Right ventricle myocardium inferior (tissue), 1 donor: ENCODE measurements at regions not wholly inside any gene's neighbourhood (a gene's known extent, or its start where the extent isn't known, plus 50 kb on each side); places are given as distances from the start of the nearest gene placed in this dataset.
"Not testable (repeated sequence)": the region's sequence is repeated elsewhere in the genome, so short reads cannot be mapped to it uniquely, and the experiment has no call there.

Experiments used
- ATAC-seq: fragments of 200-7000 bp; cut with Tn5 transposase; one replicate; pipeline ENCODE4 v1.9.1; 2020; ENCODE audit warnings: mild to moderate bottlenecking, moderate library complexity
- DNase-seq: peaks from one replicate; pipeline ENCODE4 v3.0.0; 2021; ENCODE audit errors: missing footprints
- intact Hi-C: fragments of 100-400 bp; cut with DNase I; formaldehyde crosslinking; loops from one replicate; pipeline ENCODE4 v1.11.0; 2022
- donor health status: DM: no; HTN: yes; CAD: no; lungs with severe emphysema.

DNA sequence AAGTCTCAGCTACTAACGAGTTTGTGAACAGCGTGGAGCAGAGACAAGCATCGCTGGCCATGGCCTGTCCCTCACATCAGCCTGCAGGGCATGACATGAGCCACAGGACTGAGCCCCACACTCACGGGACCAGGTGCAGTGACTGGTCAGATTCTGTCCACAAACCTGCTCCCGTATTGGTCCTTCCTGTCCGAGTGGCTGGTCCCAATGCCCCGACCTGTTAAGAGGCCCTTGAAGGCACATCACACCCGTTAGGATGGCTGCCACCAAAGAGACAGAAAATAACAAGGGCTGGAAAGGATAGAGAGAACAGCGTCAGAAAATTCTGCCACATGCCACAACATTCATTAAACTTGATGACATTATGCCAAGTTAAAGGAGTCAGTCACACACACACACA lies 403.2 kb upstream of the MYT1L start:
- ATAC-seq (no peak), DNase-seq (no peak)

DNA sequence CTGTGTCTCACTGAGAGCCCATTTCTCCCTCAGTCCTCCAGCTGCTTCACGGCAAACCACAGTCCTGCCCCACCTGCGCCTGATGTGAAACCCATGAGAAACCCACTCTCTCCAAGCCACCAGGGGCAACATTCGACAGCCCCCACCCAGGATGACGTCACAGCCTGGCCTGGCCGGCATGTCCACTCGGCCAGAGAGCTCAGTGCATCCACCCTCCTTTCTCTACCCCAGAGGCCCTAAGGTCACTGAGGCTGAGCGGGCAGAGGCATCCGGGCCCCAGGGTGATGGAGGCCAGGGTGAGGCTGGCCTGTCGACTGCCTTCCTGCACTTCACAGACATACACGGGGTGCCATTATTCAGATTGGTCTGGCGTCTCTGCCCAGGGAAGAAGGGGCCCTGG lies 402.7 kb upstream of the MYT1L start:
- intact Hi-C loops: no loop called here
- ATAC-seq: no peak
- no peak for DNase-seq

More for the DNA sequence above, 403.2 kb upstream of the MYT1L start:
- intact Hi-C loops: no loop called here

- DNase-seq: no peak
- intact Hi-C loops: no loop called here
- no peak for ATAC-seq
Measured at GRCh38 chr2:2732331-2733119, 401.4 kb upstream of the MYT1L start.

GRCh38 chr2:2731816-2732284 lies 400.8 kb upstream of the MYT1L start:
- ATAC-seq: no peak
- DNase-seq: no peak
- intact Hi-C loops: no loop called here

GRCh38 chr2:2731101-2731815 lies 400.2 kb upstream of the MYT1L start:
- intact Hi-C loops: no loop called here
- no peak for DNase-seq
- no peak for ATAC-seq

- DNase-seq (no peak), ATAC-seq (no peak)
- intact Hi-C loops: no loop called here
Measured at GRCh38 chr2:2730301-2730833, 399.3 kb upstream of the MYT1L start.

DNA sequence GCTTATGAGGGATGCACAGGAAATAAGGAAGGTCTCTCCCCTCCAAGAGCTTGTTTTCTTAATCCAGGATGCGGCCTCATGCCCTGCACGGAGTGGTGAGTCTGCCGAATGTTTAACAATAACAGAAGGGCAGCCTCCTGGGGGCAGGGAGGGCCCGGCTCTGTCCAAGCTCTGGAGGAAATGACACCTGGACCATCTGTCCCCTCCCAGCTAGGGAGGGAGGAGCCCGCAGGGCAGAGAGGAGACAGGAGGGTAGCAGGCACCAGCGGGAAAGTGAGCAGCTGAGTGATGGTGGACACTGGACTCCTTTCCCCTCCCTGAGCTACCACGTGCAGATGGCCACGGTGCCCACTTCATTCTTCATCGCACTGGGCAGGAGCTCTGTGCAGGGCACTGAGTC lies 398.2 kb upstream of the MYT1L start:
- DNase-seq (no peak), ATAC-seq (no peak)
- intact Hi-C loops: no loop called here

- DNase-seq (no peak), ATAC-seq (no peak)
- intact Hi-C loops: no loop called here
Measured at GRCh38 chr2:2728635-2729034, 397.6 kb upstream of the MYT1L start.

DNA sequence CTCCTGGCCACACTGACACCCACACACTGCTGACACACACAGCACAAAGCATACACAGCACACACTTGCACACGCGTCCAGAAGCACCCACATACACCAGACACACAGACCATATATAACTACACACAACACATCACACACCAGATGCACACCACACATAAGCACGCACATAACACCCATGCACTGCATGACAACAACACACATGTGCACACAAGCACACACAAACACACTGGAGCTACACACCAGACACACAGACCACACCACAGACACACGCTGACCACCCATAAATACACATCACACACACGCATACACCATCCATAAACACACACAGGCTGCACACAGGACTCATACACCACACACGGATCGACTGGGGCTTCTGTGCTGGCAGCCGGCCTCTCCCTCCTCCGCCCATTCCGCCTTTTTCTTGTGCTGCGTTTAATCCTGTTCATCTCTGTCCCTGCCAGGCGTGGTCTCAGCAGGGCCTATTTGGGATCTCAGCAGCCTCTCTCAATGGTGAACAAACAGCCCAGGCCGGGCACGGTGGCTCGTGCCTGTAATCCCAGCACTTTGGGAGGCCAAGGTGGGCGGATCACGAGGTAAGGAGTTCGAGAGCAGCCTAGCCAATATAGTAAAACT lies 396.9 kb upstream of the MYT1L start:
- ATAC-seq (no peak), DNase-seq (no peak)
- intact Hi-C loops: no loop called here

DNA sequence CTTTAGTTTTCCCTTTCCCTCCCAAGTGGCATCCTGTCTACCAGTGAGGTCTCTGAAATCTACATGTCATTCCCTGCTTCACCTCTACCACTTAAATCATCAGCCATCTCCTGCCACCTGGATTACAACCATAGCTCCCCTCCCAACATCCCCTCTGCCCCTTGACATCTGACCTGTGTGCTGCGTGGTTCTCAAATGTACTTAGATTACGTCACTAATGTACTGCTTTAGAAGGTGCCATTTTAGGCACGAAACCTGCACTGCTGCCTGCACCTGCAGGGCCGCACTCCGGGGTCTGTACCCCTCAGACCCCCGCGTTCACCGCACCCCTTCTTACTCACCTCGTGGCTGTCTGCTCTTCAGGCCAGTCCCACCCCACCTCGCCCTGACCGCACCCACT lies 395.1 kb upstream of the MYT1L start:
- no peak for DNase-seq

GRCh38 chr2:2723064-2723463 lies 392.0 kb upstream of the MYT1L start:
- intact Hi-C loops: no loop called here
- DNase-seq (no peak), ATAC-seq (no peak)

More for the DNA sequence above, 395.1 kb upstream of the MYT1L start:
- ATAC-seq: no peak
- intact Hi-C loops: no loop called here

- no peak for DNase-seq
- ATAC-seq: no peak
- intact Hi-C loops: no loop called here
Measured at GRCh38 chr2:2721296-2721835, 390.3 kb upstream of the MYT1L start.

DNA sequence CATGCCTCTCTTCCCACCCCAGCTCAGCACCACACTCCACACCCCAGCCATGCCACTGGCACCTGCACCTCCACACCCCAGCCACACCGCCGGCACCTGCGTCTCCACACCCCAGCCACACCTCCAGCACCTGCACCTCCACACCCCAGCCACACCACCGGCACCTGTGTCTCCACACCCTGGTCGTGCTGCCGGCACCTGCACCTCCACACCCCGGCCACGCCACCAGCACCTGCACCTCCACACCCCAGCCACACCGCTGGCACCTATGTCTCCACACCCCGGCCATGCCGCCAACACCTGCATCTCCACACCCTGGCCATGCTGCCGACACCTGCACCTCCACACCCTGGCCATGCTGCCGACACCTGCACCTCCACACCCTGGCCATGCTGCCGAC lies 389.7 kb upstream of the MYT1L start:
- DNase-seq, ATAC-seq, intact Hi-C loops: not testable (repeated sequence)

DNA sequence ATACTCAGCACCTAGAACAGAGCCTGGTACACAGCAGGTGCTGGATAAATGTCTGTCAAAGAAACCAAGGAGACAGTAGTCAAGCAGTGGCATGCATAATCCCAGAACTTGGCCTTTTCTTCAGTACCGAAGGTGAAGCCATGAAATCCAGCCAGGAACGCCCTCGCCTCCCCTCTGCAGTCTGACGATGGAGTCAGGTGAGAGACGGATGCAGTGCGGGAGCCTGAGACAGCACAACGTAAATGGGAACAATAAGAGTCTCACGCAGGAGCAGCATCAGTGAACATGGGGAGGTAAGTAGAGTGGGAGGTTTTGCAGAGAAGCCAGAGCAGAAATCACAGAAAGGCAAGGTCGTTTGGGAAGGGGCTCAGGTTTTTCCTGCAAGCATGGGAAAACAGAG lies 389.3 kb upstream of the MYT1L start:
- no peak for ATAC-seq
- intact Hi-C loops: no loop called here

GRCh38 chr2:2719781-2720180 lies 388.7 kb upstream of the MYT1L start:
- no peak for DNase-seq
- no peak for ATAC-seq
- intact Hi-C loops: no loop called here

More for the DNA sequence above, 389.3 kb upstream of the MYT1L start:
- DNase-seq: no peak

- ATAC-seq (no peak), DNase-seq (no peak)
- intact Hi-C loops: no loop called here
Measured at GRCh38 chr2:2719015-2719414, 387.9 kb upstream of the MYT1L start.

DNA sequence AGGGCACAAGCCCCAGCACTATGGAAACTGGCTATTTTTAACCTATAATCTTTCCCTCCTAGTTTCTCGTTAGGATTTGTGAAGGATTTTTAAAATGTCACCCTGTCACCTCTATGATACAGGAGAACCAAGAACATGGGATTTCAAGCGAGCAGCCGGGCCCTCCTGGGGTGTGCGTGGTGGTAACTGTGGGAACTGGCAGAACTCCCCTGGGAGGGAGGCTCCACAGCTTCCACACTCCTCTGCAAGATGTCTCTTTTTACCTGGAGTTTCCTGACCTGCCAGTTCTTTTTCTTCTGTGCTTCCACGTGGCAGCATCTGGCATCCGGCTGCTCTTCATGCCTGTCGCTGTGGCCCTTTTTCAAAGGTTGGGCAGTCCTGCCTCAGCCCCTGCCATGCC lies 386.3 kb upstream of the MYT1L start:
- intact Hi-C loops: no loop called here
- no peak for ATAC-seq

GRCh38 chr2:2716771-2717170 lies 385.7 kb upstream of the MYT1L start:
- intact Hi-C loops: no loop called here
- DNase-seq: no peak
- ATAC-seq: no peak

More for the DNA sequence above, 386.3 kb upstream of the MYT1L start:
- no peak for DNase-seq
